ENCODE measurements at regions not wholly inside any gene's neighbourhood (a gene's known extent, or its start where the extent isn't known, plus 50 kb on each side); places are given as distances from the start of the nearest gene placed in this dataset.

GRCh38 chr2:103526757-103527156 is 764.9 kb downstream of the TMEM182 start:
- DNase-seq, result no peak

GRCh38 chr2:103527278-103527677 is 765.4 kb downstream of the TMEM182 start:
- DNase-seq, result no peak

GRCh38 chr2:103529798-103530502 is 768.1 kb downstream of the TMEM182 start:
- no peak for DNase-seq

- no peak for DNase-seq
Measured at GRCh38 chr2:103552775-103553174, 790.9 kb downstream of the TMEM182 start.

- no peak for DNase-seq
Measured at GRCh38 chr2:103594823-103595222, 833.0 kb downstream of the TMEM182 start.

- no peak for DNase-seq
Measured at GRCh38 chr2:103605071-103605780, 843.4 kb downstream of the TMEM182 start.

- DNase-seq, result no peak
Measured at GRCh38 chr2:103615611-103616105, 853.8 kb downstream of the TMEM182 start.

GRCh38 chr2:103616891-103617290 is 855.1 kb downstream of the TMEM182 start:
- no peak for DNase-seq

- no peak for DNase-seq
Measured at GRCh38 chr2:103618112-103618511, 856.3 kb downstream of the TMEM182 start.

GRCh38 chr2:103627301-103627700 is 865.5 kb downstream of the TMEM182 start:
- no peak for DNase-seq

GRCh38 chr2:103638978-103639377 is 877.1 kb downstream of the TMEM182 start:
- DNase-seq, result no peak

- no peak for DNase-seq
Measured at GRCh38 chr2:103656558-103656957, 894.7 kb downstream of the TMEM182 start.

GRCh38 chr2:103660519-103660918 is 898.7 kb downstream of the TMEM182 start:
- DNase-seq, result no peak

- no peak for DNase-seq
Measured at GRCh38 chr2:103660947-103661346, 899.1 kb downstream of the TMEM182 start.

GRCh38 chr2:103664690-103665089 is 902.9 kb downstream of the TMEM182 start:
- no peak for DNase-seq

- no peak for DNase-seq
Measured at GRCh38 chr2:103667335-103667884, 905.6 kb downstream of the TMEM182 start.

- DNase-seq, result no peak
Measured at GRCh38 chr2:103669531-103669930, 907.7 kb downstream of the TMEM182 start.

Data from NCI-H2029 (cell line).